Immature natural killer cell (primary cell): ENCODE measurements at regions not wholly inside any gene's neighbourhood (a gene's known extent, or its start where the extent isn't known, plus 50 kb on each side); places are given as distances from the start of the nearest gene placed in this dataset.
"Not testable (repeated sequence)": the region's sequence is repeated elsewhere in the genome, so short reads cannot be mapped to it uniquely, and the experiment has no call there.

Experiments used
- DNase-seq, 3 donors: peaks; one replicate each; pipeline ENCODE4 v3.0.0; 2022; ENCODE audit warnings: mixed read lengths in 1 of 3
- H3K27ac Mint-ChIP-seq, 6 donors: one replicate each; pipeline ENCODE4 v1.8.0; 2020; ENCODE audit warnings: mixed read lengths in 6 of 6, mild to moderate bottlenecking in 5 of 6, inconsistent platforms in 4 of 6, moderate library complexity in 3 of 6
- H3K27me3 Mint-ChIP-seq, 3 donors: one replicate each; pipeline ENCODE4 v1.8.0; 2020 to 2021; ENCODE audit warnings: low read depth in 3 of 3, mild to moderate bottlenecking in 3 of 3, mixed read lengths in 3 of 3, moderate library complexity in 3 of 3, inconsistent platforms in 1 of 3
- H3K36me3 Mint-ChIP-seq, 3 donors: one replicate each; pipeline ENCODE4 v1.8.0; 2020; ENCODE audit warnings: mixed read lengths in 3 of 3, inconsistent platforms in 2 of 3, mild to moderate bottlenecking in 2 of 3
- H3K4me1 Mint-ChIP-seq, 2 donors: one replicate each; pipeline ENCODE4 v1.8.0; 2020; ENCODE audit warnings: inconsistent platforms in 2 of 2, mild to moderate bottlenecking in 2 of 2, mixed read lengths in 2 of 2, moderate library complexity in 1 of 2
- H3K4me3 Mint-ChIP-seq, 5 donors: one replicate each; pipeline ENCODE4 v1.8.0; 2020; ENCODE audit warnings: mild to moderate bottlenecking in 5 of 5, mixed read lengths in 5 of 5, inconsistent platforms in 3 of 5, moderate library complexity in 3 of 5
- H3K9me3 Mint-ChIP-seq, 6 donors: one replicate each; pipeline ENCODE4 v1.8.0; 2020; ENCODE audit warnings: mild to moderate bottlenecking in 6 of 6, mixed read lengths in 6 of 6, inconsistent platforms in 4 of 6, moderate library complexity in 3 of 6

DNA sequence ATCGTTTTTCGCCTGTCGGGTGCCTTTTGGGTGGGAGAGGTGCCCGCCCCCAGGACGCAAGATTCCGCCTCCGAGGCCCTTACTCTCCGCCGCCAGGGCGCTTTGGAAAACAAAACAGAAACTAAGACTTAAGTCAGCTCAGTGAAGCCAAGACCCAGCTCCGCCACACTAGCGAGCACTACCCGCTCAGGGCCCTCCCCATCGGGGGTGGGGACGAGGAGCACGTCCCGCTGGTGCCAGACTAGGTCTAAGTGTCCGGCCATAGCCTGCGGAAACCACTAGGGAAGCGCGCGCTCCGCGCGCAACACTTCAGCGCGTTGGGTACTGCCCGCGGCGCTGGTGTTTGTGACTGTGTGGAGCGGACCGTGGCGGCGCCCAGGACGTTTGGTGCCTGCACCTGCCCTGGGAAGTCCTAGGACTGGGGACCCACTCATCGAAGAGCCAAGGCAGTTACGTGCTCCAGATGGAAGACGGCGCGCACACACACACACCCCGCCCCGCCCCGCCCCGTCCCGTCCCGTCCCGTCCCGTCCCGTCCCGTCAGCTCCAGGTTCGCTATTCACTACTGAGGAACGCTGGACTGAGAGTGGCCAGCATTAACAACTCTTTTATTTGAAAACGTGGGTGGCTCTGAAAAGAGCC is 57.6 kb upstream of the BOLA1 start:
- peaks cover 27 to 35% of the 10 kb centered on the region in 2 donors for H3K4me1 Mint-ChIP-seq
- not testable (repeated sequence) for H3K36me3 Mint-ChIP-seq, DNase-seq, H3K9me3 Mint-ChIP-seq, H3K4me3 Mint-ChIP-seq, H3K27ac Mint-ChIP-seq, H3K27me3 Mint-ChIP-seq

DNA sequence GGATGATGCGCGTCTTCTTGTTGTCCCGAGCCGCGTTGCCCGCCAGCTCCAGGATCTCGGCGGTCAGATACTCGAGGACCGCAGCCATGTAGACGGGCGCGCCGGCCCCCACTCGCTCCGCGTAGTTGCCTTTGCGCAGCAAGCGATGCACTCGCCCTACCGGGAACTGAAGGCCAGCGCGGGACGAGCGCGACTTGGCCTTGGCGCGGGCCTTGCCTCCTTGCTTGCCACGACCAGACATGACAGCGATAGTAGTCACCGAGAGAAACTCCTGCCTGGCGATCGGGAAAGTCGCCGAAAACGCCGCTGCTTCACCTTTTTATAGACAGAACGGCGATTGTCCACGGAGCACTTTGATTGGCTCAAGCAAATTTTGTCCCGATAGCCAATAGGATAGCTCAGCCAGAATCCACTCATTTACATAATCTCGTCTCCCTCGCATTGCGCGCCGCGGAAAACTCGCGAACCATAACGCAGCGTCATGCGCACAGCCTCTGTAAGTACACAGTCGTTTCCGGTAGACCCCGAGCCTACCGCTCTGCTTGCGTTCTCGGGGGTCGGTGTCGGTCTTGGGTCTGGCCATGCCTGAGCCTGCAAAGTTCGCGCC is 56.8 kb upstream of the BOLA1 start:
- H3K4me1 Mint-ChIP-seq: peaks cover 34 to 44% of the 10 kb centered on the region in 2 donors
- not testable (repeated sequence) for H3K27ac Mint-ChIP-seq, H3K9me3 Mint-ChIP-seq, H3K4me3 Mint-ChIP-seq, H3K36me3 Mint-ChIP-seq, H3K27me3 Mint-ChIP-seq, DNase-seq

DNA sequence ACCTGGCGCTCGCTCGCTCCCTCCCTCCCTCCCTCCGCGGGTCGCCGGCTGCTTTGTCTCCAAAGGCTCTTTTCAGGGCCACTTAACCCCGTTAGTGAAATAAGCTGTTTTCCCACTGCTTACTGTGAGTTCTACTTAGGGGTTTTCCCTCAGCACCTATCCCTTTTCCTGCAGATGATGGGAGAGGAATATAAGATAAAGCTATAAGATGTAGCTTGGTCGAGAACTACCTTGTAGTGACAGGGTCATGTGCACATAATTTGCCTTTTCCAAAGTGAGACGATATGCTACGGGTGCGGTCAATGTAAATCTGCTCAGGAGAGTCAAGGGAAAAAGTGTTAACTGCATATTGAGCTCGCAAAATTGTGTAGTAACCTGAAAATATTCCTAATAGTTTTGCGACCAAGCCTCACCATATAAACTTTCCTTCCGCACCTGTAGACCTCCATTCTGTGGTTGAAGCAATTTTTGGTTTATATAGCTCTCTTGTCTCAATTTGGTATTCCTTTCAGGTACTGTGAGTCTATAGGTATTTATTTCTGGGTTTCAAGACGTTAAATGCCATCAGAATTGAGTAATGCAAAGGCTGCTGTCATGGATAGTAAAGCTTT is 55.8 kb upstream of the BOLA1 start:
- peaks cover 0 to 3% (median 2%) of the 10 kb centered on the region in 3 donors for H3K27me3 Mint-ChIP-seq
- DNase-seq: no peak
- H3K4me3 Mint-ChIP-seq: peak overlapping the region; percentile 84 to 90 (median 85)
- H3K36me3 Mint-ChIP-seq: peaks cover 0 to 8% (median 0%) of the 10 kb centered on the region in 3 donors
- H3K9me3 Mint-ChIP-seq: no peaks in the 10 kb centered on the region
- H3K27ac Mint-ChIP-seq: peak overlapping the region; percentile 86 to 91 (median 88)
- peaks cover 41 to 53% of the 10 kb centered on the region in 2 donors for H3K4me1 Mint-ChIP-seq

DNA sequence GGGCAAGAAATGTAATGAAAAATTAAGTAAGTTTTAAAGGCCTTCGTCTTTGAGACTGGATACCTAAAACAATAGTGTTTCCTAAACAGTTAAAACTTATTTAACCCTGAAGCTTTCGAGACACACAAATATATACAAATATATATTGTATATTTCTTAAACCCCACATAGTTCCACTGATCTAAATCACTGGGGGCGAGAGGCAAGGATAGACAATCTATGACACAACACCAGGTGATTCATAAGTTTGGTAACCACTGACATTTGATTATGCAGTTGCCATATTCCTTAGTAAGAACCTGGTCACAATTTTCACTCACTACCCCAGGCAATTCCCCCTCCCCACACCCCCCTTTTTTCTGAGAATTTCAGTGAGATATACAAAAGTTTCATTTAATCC is 55.3 kb upstream of the BOLA1 start:
- DNase-seq: no peak
- no peaks in the 10 kb centered on the region for H3K9me3 Mint-ChIP-seq
- peak overlapping the region; percentile 84 to 90 (median 85) for H3K4me3 Mint-ChIP-seq
- H3K36me3 Mint-ChIP-seq: peaks cover 0 to 8% (median 0%) of the 10 kb centered on the region in 3 donors
- peaks cover 46 to 59% of the 10 kb centered on the region in 2 donors for H3K4me1 Mint-ChIP-seq
- peak overlapping the region; percentile 86 to 91 (median 88) for H3K27ac Mint-ChIP-seq
- H3K27me3 Mint-ChIP-seq: peaks cover 0 to 4% (median 3%) of the 10 kb centered on the region in 3 donors

DNA sequence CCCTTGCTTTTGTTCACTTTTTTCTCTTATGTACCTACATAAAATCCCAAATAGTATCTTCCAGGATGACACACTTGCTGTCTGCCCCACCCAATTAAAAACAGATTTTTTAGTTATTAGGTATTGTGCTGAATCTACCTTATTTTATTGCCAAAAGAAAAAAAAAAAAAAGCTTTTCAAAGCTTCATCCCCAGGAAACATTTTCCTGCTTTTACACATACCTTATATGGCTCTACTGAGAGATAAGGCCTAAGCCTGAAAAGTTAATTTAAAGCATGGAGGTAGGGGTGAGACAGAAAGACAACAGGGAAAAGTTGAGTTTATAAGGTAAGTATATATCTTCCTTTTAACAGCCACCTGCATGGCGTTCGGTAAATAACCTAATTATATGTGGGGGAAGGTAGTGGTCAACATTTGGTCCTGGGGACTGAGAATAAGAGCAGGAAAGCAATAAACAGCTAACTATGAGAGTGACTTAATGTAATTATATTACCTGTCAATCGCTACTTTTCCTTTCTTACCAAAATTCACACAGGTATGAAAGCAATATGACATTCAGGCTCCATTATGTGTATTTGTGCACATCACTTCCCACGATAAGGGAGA is 54.6 kb upstream of the BOLA1 start:
- Mint-ChIP-seq H3K9me3 (no peaks in the 10 kb centered on the region), H3K36me3 (peaks cover 0 to 8% (median 0%) of the 10 kb centered on the region in 3 donors), H3K4me3 (peak overlapping the region; percentile 2 to 90 (median 21)), H3K4me1 (peaks cover 53 to 66% of the 10 kb centered on the region in 2 donors), H3K27me3 (peaks cover under 1 to 4% (median 3%) of the 10 kb centered on the region in 3 donors), H3K27ac (peak overlapping the region; percentile 44 to 91 (median 68))
- DNase-seq: no peak

DNA sequence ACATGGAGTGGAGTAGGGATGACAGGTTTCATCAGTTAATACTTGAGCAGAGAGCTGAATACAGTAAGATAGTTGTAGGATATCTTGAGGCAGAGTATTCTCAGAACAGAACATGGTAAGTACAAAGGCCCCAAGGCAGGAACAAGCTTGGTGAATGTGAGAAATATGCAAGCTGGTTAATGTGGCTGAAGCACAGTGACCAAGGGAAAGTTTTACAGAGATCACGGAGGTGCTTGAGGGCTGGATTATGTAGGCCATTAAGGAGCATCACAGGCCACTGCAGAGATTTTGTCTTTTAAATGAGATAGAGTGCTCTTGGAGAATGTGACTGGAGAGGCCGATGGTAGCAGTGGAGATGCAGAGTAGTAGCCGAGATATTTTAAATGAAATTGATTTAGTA is 54.0 kb upstream of the BOLA1 start:
- Mint-ChIP-seq H3K4me1 (peaks cover 57 to 70% of the 10 kb centered on the region in 2 donors), H3K27me3 (peaks cover 3 to 4% (median 3%) of the 10 kb centered on the region in 3 donors), H3K27ac (peak overlapping the region; percentile 44 to 91 (median 70)), H3K36me3 (peaks cover 0 to 8% (median 0%) of the 10 kb centered on the region in 3 donors), H3K4me3 (peak overlapping the region in 4 of 5 donors; percentile 5 to 90 (median 44)), H3K9me3 (no peaks in the 10 kb centered on the region)
- DNase-seq: no peak

DNA sequence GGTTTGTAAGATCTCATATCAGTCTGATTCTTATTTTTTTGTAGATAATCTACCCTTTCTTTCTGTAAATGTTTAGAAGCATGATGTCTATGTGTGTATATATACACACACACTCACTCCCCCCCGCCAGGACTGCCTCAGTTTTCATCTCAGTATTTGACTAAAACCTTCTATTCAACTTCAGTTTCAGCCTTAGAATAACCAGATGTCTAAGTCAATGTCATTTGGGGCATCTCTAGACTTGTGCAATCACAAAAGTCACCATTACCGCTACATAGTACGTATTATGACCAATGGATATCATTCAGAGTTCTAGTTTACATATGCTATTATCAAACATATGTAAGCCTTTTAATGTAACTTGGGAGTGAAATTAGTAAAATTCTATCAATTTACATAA is 53.3 kb upstream of the BOLA1 start:
- Mint-ChIP-seq H3K4me3 (peak overlapping the region in 3 of 5 donors; percentile 5 to 90 (median 43)), H3K4me1 (peaks cover 57 to 70% of the 10 kb centered on the region in 2 donors)
- DNase-seq: no peak

DNA sequence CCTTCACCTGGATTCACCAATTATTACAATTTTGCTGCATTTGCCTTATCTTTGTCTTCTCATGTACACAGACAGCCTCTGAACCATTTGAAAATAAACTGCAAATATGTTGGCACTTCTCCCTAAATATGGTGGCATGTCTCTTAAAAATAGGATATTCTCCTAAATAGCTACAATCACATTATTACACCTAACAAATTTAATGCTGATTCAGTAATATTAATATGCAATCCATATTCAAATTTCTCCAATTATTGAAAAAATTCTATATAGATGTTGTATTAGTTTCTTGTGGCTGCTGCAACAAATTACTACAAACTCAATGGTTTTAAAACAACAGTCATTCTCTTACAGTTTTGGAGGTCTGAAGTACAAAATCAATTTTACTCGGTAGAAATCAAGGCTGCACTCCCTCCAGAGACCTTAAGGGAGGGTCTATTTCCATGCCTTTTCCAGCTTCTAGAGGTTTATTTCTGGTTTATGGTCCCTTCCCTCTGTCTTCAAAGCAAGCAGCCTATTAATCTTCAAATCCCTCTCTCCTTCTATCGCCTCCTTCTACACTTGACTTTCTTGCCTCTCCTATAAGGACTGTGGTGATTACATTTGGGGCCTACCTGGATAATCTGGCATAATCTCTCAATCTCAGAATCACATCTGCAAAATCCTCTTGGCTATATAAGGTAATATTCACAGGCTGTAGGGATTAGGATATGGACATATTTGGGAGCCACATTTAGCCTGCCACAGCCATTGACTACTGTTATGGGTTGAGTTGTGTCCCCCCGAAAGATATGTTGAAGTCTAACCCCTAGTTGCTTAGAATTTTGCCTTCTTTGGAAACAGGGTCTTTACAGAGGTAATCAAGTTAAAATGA is 52.5 kb upstream of the BOLA1 start:
- H3K27me3 Mint-ChIP-seq: peaks cover 3 to 4% (median 3%) of the 10 kb centered on the region in 3 donors
- peak overlapping the region in 3 of 6 donors; percentile 3 to 55 (median 45) for H3K27ac Mint-ChIP-seq

More for the DNA sequence above, 53.3 kb upstream of the BOLA1 start:
- Mint-ChIP-seq H3K36me3 (peaks cover 0 to 8% (median 0%) of the 10 kb centered on the region in 3 donors), H3K27me3 (peaks cover 3 to 4% (median 3%) of the 10 kb centered on the region in 3 donors), H3K9me3 (no peaks in the 10 kb centered on the region), H3K27ac (peak overlapping the region; percentile 20 to 91 (median 63))

DNA sequence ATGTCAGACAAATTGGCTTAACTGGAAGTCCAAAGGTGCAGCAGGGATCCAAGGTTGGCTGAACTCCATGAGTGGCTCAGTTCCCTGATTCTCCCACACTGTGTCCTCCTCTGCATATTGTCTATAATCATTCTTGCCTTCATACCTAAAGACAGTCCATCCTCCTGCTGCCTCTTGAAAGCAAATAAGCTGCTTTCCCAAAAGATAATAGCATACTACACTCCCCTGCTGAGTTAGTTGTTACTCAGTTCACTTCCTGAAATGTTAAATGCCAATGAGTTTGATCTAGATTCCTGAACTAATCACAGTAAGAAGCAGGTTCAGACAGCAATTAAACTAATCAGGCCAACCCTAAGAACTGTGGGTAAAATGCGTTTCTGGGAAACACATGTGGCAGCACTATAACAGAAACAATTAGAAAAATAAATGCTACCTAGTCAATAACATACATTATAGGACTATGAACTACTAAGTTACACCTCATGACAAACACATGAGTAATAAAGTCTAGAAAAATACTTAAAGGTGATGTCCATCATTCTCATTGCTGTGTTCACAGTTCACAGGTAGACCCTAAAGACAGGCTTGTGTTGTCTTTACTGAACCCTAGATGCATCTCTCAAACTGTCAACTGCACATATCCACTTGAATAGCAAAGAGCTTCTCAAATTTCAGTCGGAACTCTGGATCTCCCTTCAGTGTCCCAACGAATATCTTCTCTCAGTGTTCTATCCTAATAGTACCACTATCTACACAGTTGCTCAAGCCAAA is 50.8 kb upstream of the BOLA1 start:
- Mint-ChIP-seq H3K9me3 (no peaks in the 10 kb centered on the region), H3K4me3 (peak overlapping the region; percentile 87 to 96 (median 92)), H3K27me3 (peaks cover 3 to 4% (median 3%) of the 10 kb centered on the region in 3 donors), H3K4me1 (peaks cover 54 to 67% of the 10 kb centered on the region in 2 donors), H3K36me3 (peaks cover 0 to 8% (median 0%) of the 10 kb centered on the region in 3 donors), H3K27ac (peak overlapping the region in 4 of 6 donors; percentile 71 to 88 (median 83))
- DNase-seq: peak in 1 of 3 donors; percentile 0

More for the DNA sequence above, 52.5 kb upstream of the BOLA1 start:
- DNase-seq: no peak
- peaks cover 0 to 8% (median 0%) of the 10 kb centered on the region in 3 donors for H3K36me3 Mint-ChIP-seq
- no peaks in the 10 kb centered on the region for H3K9me3 Mint-ChIP-seq
- peaks cover 57 to 70% of the 10 kb centered on the region in 2 donors for H3K4me1 Mint-ChIP-seq
- no peak overlapping the region for H3K4me3 Mint-ChIP-seq

DNA sequence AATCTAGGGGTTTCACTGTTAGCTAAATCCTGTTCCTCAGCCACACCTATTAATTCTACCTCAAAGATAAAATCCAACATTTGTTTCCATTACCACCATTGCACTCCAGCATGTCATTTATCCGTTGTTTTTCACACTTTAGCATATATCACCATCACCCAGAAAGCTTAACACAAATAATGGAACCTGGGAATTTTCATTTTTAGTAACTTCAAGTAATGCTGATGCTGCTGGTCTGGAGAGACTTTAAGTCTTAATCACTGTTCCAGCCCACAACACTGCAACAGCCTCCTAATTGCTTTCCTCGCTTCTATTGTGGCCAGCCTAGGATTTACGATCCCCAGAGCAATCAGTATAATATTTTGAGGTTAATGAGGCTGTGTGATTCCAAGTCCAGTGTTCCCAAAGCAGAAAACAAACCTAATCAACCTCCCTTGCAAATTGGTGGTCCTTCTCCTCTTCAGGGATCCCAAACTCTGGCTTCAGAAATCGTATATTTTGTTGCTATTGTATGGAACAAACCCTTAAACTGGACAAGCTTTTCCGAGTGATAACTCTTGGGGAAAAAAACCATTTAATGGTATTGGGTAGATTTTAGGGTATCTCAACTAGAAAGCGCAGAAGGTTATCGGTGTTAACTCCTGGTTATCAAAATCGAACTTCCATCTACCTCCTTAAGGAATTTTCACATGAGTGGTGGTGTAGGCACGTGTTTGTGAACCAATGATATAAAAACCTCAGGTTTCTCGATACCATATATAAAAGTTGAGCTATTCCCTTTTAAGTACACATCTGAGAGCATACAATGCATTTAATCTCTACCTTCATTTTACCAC is 50.0 kb upstream of the BOLA1 start:
- DNase-seq: peak in 1 of 3 donors; percentile 0

More for the DNA sequence above, 50.0 kb upstream of the BOLA1 start:
- Mint-ChIP-seq H3K4me1 (peaks cover 48 to 59% of the 10 kb centered on the region in 2 donors), H3K36me3 (peaks cover 0 to 8% (median 0%) of the 10 kb centered on the region in 3 donors), H3K9me3 (no peaks in the 10 kb centered on the region), H3K27me3 (peaks cover 2 to 3% (median 3%) of the 10 kb centered on the region in 3 donors), H3K4me3 (peak overlapping the region; percentile 87 to 96 (median 92)), H3K27ac (peak overlapping the region; percentile 82 to 95 (median 92))
